Skeletal muscle tissue (tissue), 3 donors: ENCODE measurements at regions not wholly inside any gene's neighbourhood (a gene's known extent, or its start where the extent isn't known, plus 50 kb on each side); places are given as distances from the start of the nearest gene placed in this dataset.

Source experiments
- H3K27ac ChIP-seq: one replicate; pipeline ENCODE4 v1.7.0; 2013; ENCODE audit warnings: mild to moderate bottlenecking, low read depth, low read length, inconsistent platforms
- H3K27me3 ChIP-seq, 3 donors: one replicate each; pipeline ENCODE4 v1.7.0; 2013; ENCODE audit warnings: low read length in 3 of 3; ENCODE audit not compliant: control insufficient read depth in 3 of 3, insufficient read depth in 3 of 3
- H3K36me3 ChIP-seq, 3 donors: one replicate each; pipeline ENCODE4 v1.7.0; 2013; ENCODE audit warnings: low read length in 3 of 3; ENCODE audit not compliant: control insufficient read depth in 3 of 3, insufficient read depth in 3 of 3
- H3K4me1 ChIP-seq, 3 donors: one replicate each; pipeline ENCODE4 v1.7.0; 2013; ENCODE audit warnings: low read length in 3 of 3, mild to moderate bottlenecking in 3 of 3; ENCODE audit not compliant: control insufficient read depth in 3 of 3, insufficient read depth in 3 of 3
- H3K4me3 ChIP-seq, 3 donors: one replicate each; pipeline ENCODE4 v1.7.0; 2013; ENCODE audit warnings: low read length in 3 of 3
- H3K9ac ChIP-seq, 3 donors: one replicate each; pipeline ENCODE4 v1.7.0; 2013; ENCODE audit warnings: low read length in 3 of 3, mild to moderate bottlenecking in 3 of 3, moderate library complexity in 2 of 3, low read depth in 1 of 3
- H3K9me3 ChIP-seq, 3 donors: one replicate each; pipeline ENCODE4 v1.7.0; 2013; ENCODE audit warnings: low read length in 3 of 3; ENCODE audit not compliant: control insufficient read depth in 3 of 3
- donor health status: Osteomylitis.

DNA sequence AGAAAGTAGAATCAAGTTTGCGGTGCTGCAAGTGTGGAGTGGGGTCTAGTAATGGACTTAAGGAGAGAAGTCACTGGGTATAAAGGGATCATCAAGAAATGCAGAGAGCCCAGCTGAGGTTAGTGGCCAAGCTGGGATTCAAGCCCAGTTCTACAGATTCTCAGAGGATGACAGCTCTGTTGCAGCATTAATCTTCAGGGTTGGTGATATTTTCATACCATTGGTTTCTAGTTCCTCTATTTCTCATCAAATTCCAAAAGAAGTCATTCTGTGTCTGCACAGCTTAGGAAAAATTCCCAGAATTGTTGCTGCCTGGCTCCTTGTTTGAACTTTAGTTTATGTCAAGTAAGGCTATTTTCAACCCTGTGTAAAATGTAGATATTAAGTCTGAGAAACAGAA, 169.5 kb upstream of the NTF3 start:
- H3K9me3 ChIP-seq = no peaks in the 10 kb centered on the region
- H3K4me1 ChIP-seq = peaks cover 0 to 20% (median 5%) of the 10 kb centered on the region in 3 donors
- no peaks in the 10 kb centered on the region for H3K36me3 ChIP-seq
- H3K27ac ChIP-seq = no peak overlapping the region
- no peak overlapping the region for H3K9ac ChIP-seq
- H3K4me3 ChIP-seq = no peak overlapping the region
- H3K27me3 ChIP-seq = no peaks in the 10 kb centered on the region

DNA sequence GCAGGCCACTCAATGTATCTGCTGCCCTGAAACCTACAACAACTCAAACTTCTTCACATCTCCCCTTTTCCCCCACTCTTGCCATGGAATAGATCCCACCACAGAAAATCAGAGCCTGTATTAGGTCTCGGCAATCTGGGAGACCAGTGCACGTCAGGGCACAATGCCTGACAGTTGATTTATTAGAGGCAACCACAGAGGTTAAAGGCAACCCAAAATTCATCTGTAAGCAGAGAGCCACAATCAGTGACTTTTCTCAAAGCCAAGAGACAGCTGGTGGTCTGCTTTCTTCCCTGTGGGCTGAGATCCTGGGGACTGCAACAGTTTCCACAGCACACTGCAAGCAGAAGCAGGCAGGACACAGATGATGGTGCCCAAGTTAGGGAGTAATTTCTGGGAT, 169.0 kb upstream of the NTF3 start:
- H3K9ac ChIP-seq = no peak overlapping the region
- no peaks in the 10 kb centered on the region for H3K36me3 ChIP-seq
- no peak overlapping the region for H3K27ac ChIP-seq
- no peak overlapping the region for H3K4me3 ChIP-seq
- H3K27me3 ChIP-seq = no peaks in the 10 kb centered on the region
- no peaks in the 10 kb centered on the region for H3K9me3 ChIP-seq
- peaks cover 0 to 16% (median 3%) of the 10 kb centered on the region in 3 donors for H3K4me1 ChIP-seq

DNA sequence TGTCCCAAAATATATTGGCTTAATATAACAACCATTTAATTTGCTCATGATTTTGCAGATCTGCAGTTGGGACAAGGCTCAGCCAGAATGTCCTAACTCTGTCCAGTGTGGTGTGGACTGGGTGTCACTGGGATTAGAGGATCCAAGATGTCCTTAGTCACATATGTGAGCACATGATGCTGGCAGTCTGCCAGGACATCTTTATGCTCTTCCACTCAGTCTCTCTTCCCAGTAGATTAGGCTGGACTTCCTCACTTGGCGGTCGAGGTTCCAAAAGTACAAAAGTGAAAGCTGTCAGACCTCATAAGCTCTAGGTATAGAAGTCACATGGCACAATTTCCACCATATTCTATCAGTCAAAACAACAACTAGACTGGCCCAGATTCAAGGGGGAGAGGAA, 167.9 kb upstream of the NTF3 start:
- no peaks in the 10 kb centered on the region for H3K9me3 ChIP-seq

DNA sequence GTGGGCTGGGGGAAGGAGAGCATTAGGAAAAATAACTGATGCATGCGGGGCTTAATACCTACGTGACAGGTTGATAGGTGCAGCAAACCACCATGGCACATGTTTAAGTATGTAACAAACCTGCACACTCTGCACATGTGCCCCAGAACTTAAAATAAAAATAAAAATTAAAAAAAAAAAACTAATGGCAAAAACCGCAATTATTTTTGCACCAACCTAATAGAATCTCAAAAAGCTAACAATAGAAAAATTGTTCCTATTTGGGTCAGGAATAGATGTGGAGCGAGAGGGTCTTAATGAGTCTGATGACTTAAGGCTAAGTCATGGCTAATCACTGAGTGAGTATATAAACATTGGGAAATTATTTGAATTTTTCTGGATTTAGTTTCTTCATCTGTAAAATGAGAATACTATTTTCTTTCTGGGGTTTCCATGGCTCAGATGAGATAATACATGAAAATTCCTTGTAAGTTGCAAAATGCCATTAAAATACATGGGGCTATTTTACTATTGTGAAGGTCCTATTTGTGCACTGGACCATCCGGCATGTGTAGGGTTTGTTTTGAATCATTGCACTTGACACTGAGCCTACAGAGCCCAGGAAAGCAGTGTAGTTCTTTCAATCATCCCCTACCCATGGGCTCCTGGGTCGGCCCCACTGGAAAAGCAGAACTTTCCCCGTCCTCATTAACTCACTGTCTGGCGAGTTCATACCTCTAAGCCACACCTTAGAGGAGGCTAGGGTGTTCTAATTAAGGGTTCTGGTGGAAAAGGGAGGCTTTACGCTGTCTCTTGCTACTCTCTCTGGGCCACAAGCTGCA, 164.1 kb upstream of the NTF3 start:
- Histone ChIP-seq H3K4me3 (no peak overlapping the region), H3K9me3 (no peaks in the 10 kb centered on the region)

More for the DNA sequence above, 167.9 kb upstream of the NTF3 start:
- Histone ChIP-seq H3K27ac (no peak overlapping the region), H3K4me1 (peaks cover 0 to 15% (median 0%) of the 10 kb centered on the region in 3 donors), H3K9ac (no peak overlapping the region), H3K36me3 (no peaks in the 10 kb centered on the region), H3K4me3 (no peak overlapping the region), H3K27me3 (no peaks in the 10 kb centered on the region)

DNA sequence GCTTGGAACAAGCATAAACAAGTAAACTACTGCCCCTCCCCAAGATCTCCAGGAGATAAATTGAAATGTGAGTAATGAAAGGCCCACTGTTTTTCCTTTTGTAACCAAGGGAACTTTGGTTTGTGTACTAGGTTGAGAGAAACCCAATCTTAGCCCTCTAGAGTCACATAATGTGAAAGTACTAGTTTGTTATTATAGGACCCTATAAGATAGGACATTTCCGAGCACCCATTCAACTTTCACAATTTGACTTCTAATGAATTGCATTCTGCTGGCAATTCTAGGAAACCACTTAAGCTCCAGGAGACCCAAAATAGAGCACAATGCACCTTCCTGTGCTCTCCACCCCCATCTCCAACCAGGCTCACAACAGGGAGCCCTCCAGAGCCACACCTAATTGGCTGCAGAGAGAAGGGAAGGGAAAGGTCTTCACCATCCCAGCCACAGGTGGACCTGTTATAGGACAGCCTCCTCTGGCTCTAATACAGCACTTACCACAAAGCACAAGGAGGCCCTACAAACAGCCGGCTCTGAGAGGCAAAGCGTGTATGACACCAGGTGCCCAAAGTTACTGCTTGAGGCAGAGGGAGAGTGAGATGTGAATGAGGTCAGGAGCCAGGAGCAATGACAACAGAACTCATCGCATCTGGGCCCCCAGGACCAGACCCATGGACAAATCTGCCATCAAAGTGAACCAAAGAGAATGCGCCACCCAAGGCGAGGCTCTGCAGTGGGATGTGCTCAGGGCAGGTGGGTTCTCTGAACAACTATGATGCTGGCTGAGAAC, 163.3 kb upstream of the NTF3 start:
- Histone ChIP-seq H3K9me3 (no peaks in the 10 kb centered on the region), H3K36me3 (no peaks in the 10 kb centered on the region), H3K4me3 (no peak overlapping the region), H3K4me1 (no peaks in the 10 kb centered on the region), H3K27me3 (no peaks in the 10 kb centered on the region), H3K27ac (no peak overlapping the region), H3K9ac (no peak overlapping the region)

More for the DNA sequence above, 164.1 kb upstream of the NTF3 start:
- Histone ChIP-seq H3K9ac (no peak overlapping the region), H3K36me3 (no peaks in the 10 kb centered on the region), H3K27me3 (no peaks in the 10 kb centered on the region), H3K4me1 (peaks cover 0 to 7% (median 0%) of the 10 kb centered on the region in 3 donors), H3K27ac (no peak overlapping the region)

DNA sequence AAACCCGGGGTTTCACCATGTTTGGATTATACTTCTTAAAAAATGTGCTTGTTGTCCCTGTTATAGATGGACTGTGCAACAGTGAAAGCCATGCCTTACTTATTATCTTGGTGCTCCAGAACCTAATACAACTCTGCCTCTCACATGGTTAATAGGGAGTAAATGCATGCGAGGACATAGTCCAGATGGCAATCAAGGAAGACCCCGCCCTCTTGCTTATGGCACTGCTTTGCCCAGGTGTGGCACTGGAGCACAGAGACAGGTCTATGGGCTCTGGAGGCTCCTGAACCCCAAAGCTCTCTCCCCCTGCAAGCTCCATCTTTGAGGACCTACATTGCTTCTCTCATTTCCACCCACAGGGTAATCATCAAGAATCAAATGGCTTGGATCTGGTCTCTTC, 162.1 kb upstream of the NTF3 start:
- Histone ChIP-seq H3K4me3 (no peak overlapping the region), H3K9me3 (no peaks in the 10 kb centered on the region), H3K36me3 (no peaks in the 10 kb centered on the region), H3K4me1 (no peaks in the 10 kb centered on the region), H3K27me3 (no peaks in the 10 kb centered on the region), H3K27ac (no peak overlapping the region), H3K9ac (no peak overlapping the region)

DNA sequence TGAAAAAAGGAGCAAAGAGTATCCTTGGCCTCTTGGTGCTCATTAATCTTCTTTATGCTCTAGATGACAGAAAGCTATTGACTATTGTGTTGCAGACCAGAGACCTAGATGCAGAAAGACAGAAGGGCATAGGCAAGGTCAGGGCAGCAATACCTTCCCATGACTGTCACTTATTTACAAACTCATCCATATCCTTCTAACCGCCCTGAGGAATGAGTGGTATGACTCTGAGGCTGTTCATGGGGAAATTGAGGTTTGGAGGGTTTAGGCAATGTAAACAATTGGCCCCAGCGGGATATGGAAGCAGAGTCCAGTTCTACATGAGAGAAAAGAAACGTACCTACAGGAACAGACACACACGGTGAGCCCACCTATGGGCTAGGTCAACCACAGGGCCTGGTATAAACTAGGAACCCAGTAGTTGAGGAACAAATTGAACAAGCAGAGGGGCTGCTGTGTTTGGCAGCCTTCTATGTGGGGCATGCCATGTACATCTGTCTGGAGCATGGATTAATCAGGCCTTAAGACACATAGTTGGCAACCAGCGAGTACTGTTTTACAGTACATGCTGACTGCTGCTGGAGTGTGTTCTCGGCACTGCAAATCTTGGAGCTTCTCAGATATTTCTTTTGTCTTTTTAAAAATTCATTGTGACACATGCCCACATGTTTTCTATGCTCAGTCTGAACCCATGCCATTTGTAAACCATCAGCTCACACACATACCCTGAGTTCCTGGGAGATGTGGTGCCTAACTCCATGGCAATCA, 159.7 kb upstream of the NTF3 start:
- no peaks in the 10 kb centered on the region for H3K36me3 ChIP-seq
- H3K27ac ChIP-seq = no peak overlapping the region
- no peak overlapping the region for H3K4me3 ChIP-seq
- H3K9ac ChIP-seq = no peak overlapping the region
- no peaks in the 10 kb centered on the region for H3K27me3 ChIP-seq
- no peaks in the 10 kb centered on the region for H3K9me3 ChIP-seq
- H3K4me1 ChIP-seq = no peaks in the 10 kb centered on the region

DNA sequence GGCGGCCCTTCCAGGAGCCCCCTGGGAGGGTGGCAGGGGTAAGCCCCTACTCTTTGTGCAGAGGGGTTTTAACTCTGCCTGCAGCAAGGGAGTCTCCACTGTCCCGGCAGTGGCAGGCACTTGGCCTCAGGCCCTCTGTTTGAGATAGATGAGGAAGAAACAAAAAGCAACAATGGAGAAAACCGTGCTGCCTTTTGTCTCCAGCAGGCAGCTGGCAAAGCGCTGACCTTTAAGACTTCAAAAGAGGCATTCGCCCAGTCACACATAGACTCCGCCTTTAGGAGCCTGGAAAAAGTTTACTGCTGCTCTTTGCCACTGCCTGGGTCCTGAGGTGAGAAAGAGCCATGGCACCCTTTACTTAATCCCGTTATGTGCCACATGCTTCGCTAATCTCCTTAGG, 158.2 kb upstream of the NTF3 start:
- H3K4me1 ChIP-seq = peaks cover 0 to 5% (median 3%) of the 10 kb centered on the region in 3 donors
- H3K4me3 ChIP-seq = no peak overlapping the region
- no peak overlapping the region for H3K9ac ChIP-seq
- H3K27me3 ChIP-seq = no peaks in the 10 kb centered on the region
- no peaks in the 10 kb centered on the region for H3K36me3 ChIP-seq
- no peak overlapping the region for H3K27ac ChIP-seq
- peaks cover 0 to 2% (median 0%) of the 10 kb centered on the region in 3 donors for H3K9me3 ChIP-seq

DNA sequence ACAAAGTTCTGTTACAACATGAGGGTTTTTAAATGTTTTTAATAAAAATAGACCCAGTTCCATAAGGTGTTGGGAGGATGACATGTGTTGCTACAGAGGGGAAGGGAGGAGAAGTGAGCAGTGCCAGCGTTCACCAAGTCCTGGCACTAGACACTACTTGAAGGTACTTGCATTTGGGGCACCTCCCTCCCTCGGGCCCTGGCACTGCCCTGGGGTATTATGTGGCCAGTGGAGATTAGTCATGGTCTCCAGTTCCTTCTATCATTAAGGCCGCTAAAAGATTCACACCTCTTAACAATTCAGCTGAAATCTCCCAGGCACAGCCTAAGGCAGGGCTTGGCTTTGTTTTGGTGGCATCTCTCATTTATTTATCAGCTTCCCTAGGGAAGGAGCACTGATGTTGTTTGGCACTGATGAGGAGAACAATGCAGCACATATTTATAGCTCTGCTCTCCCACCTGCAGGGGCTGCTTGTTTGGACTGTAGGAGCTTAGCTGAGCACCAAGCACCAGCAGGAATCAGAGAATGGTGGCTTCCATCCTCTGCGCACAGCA, 155.5 kb upstream of the NTF3 start:
- Histone ChIP-seq H3K27me3 (no peaks in the 10 kb centered on the region), H3K4me1 (peaks cover 0 to 5% (median 3%) of the 10 kb centered on the region in 3 donors), H3K9me3 (peaks cover 0 to 2% (median 0%) of the 10 kb centered on the region in 3 donors), H3K36me3 (no peaks in the 10 kb centered on the region), H3K27ac (no peak overlapping the region), H3K9ac (no peak overlapping the region), H3K4me3 (no peak overlapping the region)
